ENCODE measurements at regions not wholly inside any gene's neighbourhood (a gene's known extent, or its start where the extent isn't known, plus 50 kb on each side); places are given as distances from the start of the nearest gene placed in this dataset.

GRCh38 chrX:78822157-78822690 lies 74.7 kb downstream of the LPAR4 start:
- TF ChIP-seq POLR2A (IDR thresholded peaks at IDR 0.05) (no peak), CTCF (IDR thresholded peaks at IDR 0.05) (no peak)
